PFSK-1 (cell line): ENCODE measurements at regions not wholly inside any gene's neighbourhood (a gene's known extent, or its start where the extent isn't known, plus 50 kb on each side); places are given as distances from the start of the nearest gene placed in this dataset.

Experiments
- FOXP2 ChIP-seq: optimal IDR thresholded peaks from 2 replicates; pipeline ENCODE3; 2011; ENCODE audit warnings: borderline replicate concordance, control low read depth, inconsistent platforms; ENCODE audit not compliant: insufficient read depth; ENCODE audit errors: extremely low read length, extremely low read depth
- POLR2AphosphoS5 ChIP-seq: IDR thresholded peaks from 2 replicates; pipeline ENCODE4 v1.6.1; 2012; ENCODE audit warnings: low read depth, mild to moderate bottlenecking, control low read depth, low read length, moderate library complexity
- REST ChIP-seq, 2 experiments: IDR thresholded peaks; 2 replicates each; pipeline versions ENCODE4 v1.6.1 to v1.8.0; 2011 to 2012; ENCODE audit warnings: low read depth in 2 of 2, low read length in 2 of 2, control low read depth in 1 of 2, inconsistent platforms in 1 of 2, mild to moderate bottlenecking in 1 of 2, moderate library complexity in 1 of 2; ENCODE audit not compliant: insufficient read depth in 1 of 2
- SIN3A ChIP-seq: IDR thresholded peaks from 2 replicates; pipeline ENCODE4 v1.6.1; 2012; ENCODE audit warnings: mild to moderate bottlenecking, low read length, moderate library complexity, borderline replicate concordance; ENCODE audit not compliant: insufficient read depth
- TAF1 ChIP-seq: IDR thresholded peaks from 2 replicates; pipeline ENCODE4 v1.6.1; 2012; ENCODE audit warnings: low read length, control low read depth, borderline replicate concordance; ENCODE audit not compliant: insufficient read depth

- TF ChIP-seq FOXP2, result no peak
- no peak for TF ChIP-seq POLR2AphosphoS5
- TF ChIP-seq TAF1, result no peak
- TF ChIP-seq REST (IDR thresholded peaks at IDR 0.05; ENCODE audit: insufficient read depth in 1 of 2, low read depth in 2 of 2, low read length in 2 of 2), result no peak
- no peak for TF ChIP-seq SIN3A
Observed at GRCh38 chr2:79373358-79374130, 139.3 kb upstream of the CTNNA2 start.

- TF ChIP-seq FOXP2 (no peak), SIN3A (no peak), TAF1 (no peak), REST (IDR thresholded peaks at IDR 0.05; ENCODE audit: insufficient read depth in 1 of 2, low read depth in 2 of 2, low read length in 2 of 2) (no peak), POLR2AphosphoS5 (no peak)
Observed at GRCh38 chr2:79370976-79371538, 141.8 kb upstream of the CTNNA2 start.

GRCh38 chr2:79369127-79369526, 143.7 kb upstream of the CTNNA2 start:
- TF ChIP-seq POLR2AphosphoS5 (no peak), REST (IDR thresholded peaks at IDR 0.05; ENCODE audit: insufficient read depth in 1 of 2, low read depth in 2 of 2, low read length in 2 of 2) (no peak)

- TF ChIP-seq TAF1, result no peak
- no peak for TF ChIP-seq SIN3A
- TF ChIP-seq POLR2AphosphoS5, result no peak
- no peak for TF ChIP-seq FOXP2
- no peak for TF ChIP-seq REST (IDR thresholded peaks at IDR 0.05; ENCODE audit: insufficient read depth in 1 of 2, low read depth in 2 of 2, low read length in 2 of 2)
Observed at GRCh38 chr2:79368116-79368630, 144.7 kb upstream of the CTNNA2 start.

- TF ChIP-seq REST (IDR thresholded peaks at IDR 0.05; ENCODE audit: insufficient read depth in 1 of 2, low read depth in 2 of 2, low read length in 2 of 2), result no peak
- no peak for TF ChIP-seq TAF1
- no peak for TF ChIP-seq POLR2AphosphoS5
- TF ChIP-seq SIN3A, result no peak
Observed at GRCh38 chr2:79359419-79359818, 153.4 kb upstream of the CTNNA2 start.
